ENCODE measurements at regions not wholly inside any gene's neighbourhood (a gene's known extent, or its start where the extent isn't known, plus 50 kb on each side); places are given as distances from the start of the nearest gene placed in this dataset.

DNA sequence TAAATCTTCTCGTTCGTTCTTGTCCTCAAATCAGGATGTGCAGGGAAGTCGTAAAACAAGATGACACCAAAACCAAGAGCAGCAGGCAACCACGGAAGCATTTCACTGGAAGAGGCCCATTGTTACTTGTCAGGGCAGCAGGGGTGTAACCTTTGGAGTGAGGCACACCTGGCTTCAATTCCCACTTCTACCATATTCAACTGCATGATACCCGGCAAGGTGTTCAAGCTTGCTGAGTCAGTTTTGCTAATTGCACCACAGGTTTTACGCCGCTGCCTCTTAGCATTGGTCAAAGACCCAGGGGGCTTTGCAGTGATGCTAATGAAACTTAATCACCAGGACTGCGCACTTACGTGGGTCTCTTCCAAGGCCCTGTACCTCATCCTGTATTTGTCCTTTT lies 50.0 kb upstream of the PTER start:
- TF ChIP-seq TAF1 (IDR thresholded peaks at IDR 0.05; ENCODE audit: borderline replicate concordance, insufficient read depth, low read length), result no peak
- TF ChIP-seq, protein P1, sequence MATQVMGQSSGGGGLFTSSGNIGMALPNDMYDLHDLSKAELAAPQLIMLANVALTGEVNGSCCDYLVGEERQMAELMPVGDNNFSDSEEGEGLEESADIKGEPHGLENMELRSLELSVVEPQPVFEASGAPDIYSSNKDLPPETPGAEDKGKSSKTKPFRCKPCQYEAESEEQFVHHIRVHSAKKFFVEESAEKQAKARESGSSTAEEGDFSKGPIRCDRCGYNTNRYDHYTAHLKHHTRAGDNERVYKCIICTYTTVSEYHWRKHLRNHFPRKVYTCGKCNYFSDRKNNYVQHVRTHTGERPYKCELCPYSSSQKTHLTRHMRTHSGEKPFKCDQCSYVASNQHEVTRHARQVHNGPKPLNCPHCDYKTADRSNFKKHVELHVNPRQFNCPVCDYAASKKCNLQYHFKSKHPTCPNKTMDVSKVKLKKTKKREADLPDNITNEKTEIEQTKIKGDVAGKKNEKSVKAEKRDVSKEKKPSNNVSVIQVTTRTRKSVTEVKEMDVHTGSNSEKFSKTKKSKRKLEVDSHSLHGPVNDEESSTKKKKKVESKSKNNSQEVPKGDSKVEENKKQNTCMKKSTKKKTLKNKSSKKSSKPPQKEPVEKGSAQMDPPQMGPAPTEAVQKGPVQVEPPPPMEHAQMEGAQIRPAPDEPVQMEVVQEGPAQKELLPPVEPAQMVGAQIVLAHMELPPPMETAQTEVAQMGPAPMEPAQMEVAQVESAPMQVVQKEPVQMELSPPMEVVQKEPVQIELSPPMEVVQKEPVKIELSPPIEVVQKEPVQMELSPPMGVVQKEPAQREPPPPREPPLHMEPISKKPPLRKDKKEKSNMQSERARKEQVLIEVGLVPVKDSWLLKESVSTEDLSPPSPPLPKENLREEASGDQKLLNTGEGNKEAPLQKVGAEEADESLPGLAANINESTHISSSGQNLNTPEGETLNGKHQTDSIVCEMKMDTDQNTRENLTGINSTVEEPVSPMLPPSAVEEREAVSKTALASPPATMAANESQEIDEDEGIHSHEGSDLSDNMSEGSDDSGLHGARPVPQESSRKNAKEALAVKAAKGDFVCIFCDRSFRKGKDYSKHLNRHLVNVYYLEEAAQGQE (IDR thresholded peaks at IDR 0.05; ENCODE audit: insufficient read depth in 1 of 2, low read depth in 2 of 2, low read length in 2 of 2), result no peak

All from PFSK-1 (cell line).